ENCODE measurements at regions not wholly inside any gene's neighbourhood (a gene's known extent, or its start where the extent isn't known, plus 50 kb on each side); places are given as distances from the start of the nearest gene placed in this dataset.

- no peak overlapping the region for H3K4me2 ChIP-seq (ENCODE audit: low read length)
- ChIA-PET POLR2A (interaction anchor here (0.6 to 0.7 kb wide), 2 partner anchors 8 to 1741 kb away, joined by 3 read pairs; no protein-coding TSS in a partner anchor), CTCF (ENCODE audit: unreplicated experiment) (no interaction called here)
- TF ChIP-seq CTCF (conservative IDR thresholded peaks at IDR 0.05; ENCODE audit: low read length) (no peak), EZH2phosphoT487 (IDR thresholded peaks at IDR 0.05; ENCODE audit: borderline replicate concordance, low read depth, low read length) (no peak)
- H2AFZ ChIP-seq (ENCODE audit: low read length), result no peak overlapping the region
- no peaks in the 10 kb centered on the region for H3K9me3 ChIP-seq (ENCODE audit: low read length)
- no peak overlapping the region for H3K4me3 ChIP-seq (ENCODE audit: low read depth, low read length, poor library complexity, severe bottlenecking)
- DNase-seq (ENCODE audit: low spot score), result no peak
- no peaks in the 10 kb centered on the region for H3K9me2 ChIP-seq (ENCODE audit: insufficient read depth, low read length)
- no peaks in the 10 kb centered on the region for H3K79me2 ChIP-seq (ENCODE audit: insufficient read depth, low read depth, low read length)
- no peaks in the 10 kb centered on the region for H3K36me3 ChIP-seq (ENCODE audit: insufficient read depth, low read length)
- H3K27ac ChIP-seq (ENCODE audit: low read depth, low read length, poor library complexity, severe bottlenecking), result no peak overlapping the region
- no TSS peak for BruUV-seq (replicated peaks)
- no peaks in the 10 kb centered on the region for H3K4me1 ChIP-seq (ENCODE audit: insufficient read depth, low read length, poor library complexity, severe bottlenecking)
- no peaks in the 10 kb centered on the region for H4K20me1 ChIP-seq (ENCODE audit: insufficient read depth, low read length)
- intact Hi-C loops (cut with micrococcal nuclease; ENCODE audit: unreplicated experiment), result no loop called here
Observed at GRCh38 chr4:67158666-67159065, 386.6 kb downstream of the CENPC start.

- no peaks in the 10 kb centered on the region for H3K9me2 ChIP-seq (ENCODE audit: insufficient read depth, low read length)
- ChIA-PET CTCF (ENCODE audit: unreplicated experiment) (no interaction called here), POLR2A (interaction anchor here (0.6 kb wide), 1 partner anchor 23 kb away, joined by 3 read pairs; no protein-coding TSS in a partner anchor)
- no peaks in the 10 kb centered on the region for H3K79me2 ChIP-seq (ENCODE audit: insufficient read depth, low read depth, low read length)
- no peaks in the 10 kb centered on the region for H3K4me1 ChIP-seq (ENCODE audit: insufficient read depth, low read length, poor library complexity, severe bottlenecking)
- intact Hi-C loops (cut with micrococcal nuclease; ENCODE audit: unreplicated experiment), result no loop called here
- no peaks in the 10 kb centered on the region for H3K36me3 ChIP-seq (ENCODE audit: insufficient read depth, low read length)
- H3K9me3 ChIP-seq (ENCODE audit: low read length), result no peaks in the 10 kb centered on the region
- H3K4me2 ChIP-seq (ENCODE audit: low read length), result no peak overlapping the region
- no peak for DNase-seq (ENCODE audit: low spot score)
- H3K27ac ChIP-seq (ENCODE audit: low read depth, low read length, poor library complexity, severe bottlenecking), result no peak overlapping the region
- TF ChIP-seq CTCF (conservative IDR thresholded peaks at IDR 0.05; ENCODE audit: low read length) (no peak), EZH2phosphoT487 (IDR thresholded peaks at IDR 0.05; ENCODE audit: borderline replicate concordance, low read depth, low read length) (no peak)
- H2AFZ ChIP-seq (ENCODE audit: low read length), result no peak overlapping the region
- H4K20me1 ChIP-seq (ENCODE audit: insufficient read depth, low read length), result no peaks in the 10 kb centered on the region
- BruUV-seq (replicated peaks), result no TSS peak
- no peak overlapping the region for H3K4me3 ChIP-seq (ENCODE audit: low read depth, low read length, poor library complexity, severe bottlenecking)
Observed at GRCh38 chr4:67152976-67153375, 392.3 kb downstream of the CENPC start.

GRCh38 chr4:67151376-67152343 lies 393.6 kb downstream of the CENPC start:
- no TSS peak for BruUV-seq (replicated peaks)
- DNase-seq (ENCODE audit: low spot score), result no peak
- Histone ChIP-seq H3K4me3 (ENCODE audit: low read depth, low read length, poor library complexity, severe bottlenecking) (no peak overlapping the region), H3K9me3 (ENCODE audit: low read length) (no peaks in the 10 kb centered on the region), H3K36me3 (ENCODE audit: insufficient read depth, low read length) (no peaks in the 10 kb centered on the region), H3K4me2 (ENCODE audit: low read length) (no peak overlapping the region), H3K79me2 (ENCODE audit: insufficient read depth, low read depth, low read length) (no peaks in the 10 kb centered on the region), H2AFZ (ENCODE audit: low read length) (no peak overlapping the region), H3K4me1 (ENCODE audit: insufficient read depth, low read length, poor library complexity, severe bottlenecking) (no peaks in the 10 kb centered on the region), H3K9me2 (ENCODE audit: insufficient read depth, low read length) (no peaks in the 10 kb centered on the region), H3K27ac (ENCODE audit: low read depth, low read length, poor library complexity, severe bottlenecking) (no peak overlapping the region), H4K20me1 (ENCODE audit: insufficient read depth, low read length) (no peaks in the 10 kb centered on the region)
- intact Hi-C loops (cut with micrococcal nuclease; ENCODE audit: unreplicated experiment), result no loop called here
- ChIA-PET POLR2A (no interaction called here), CTCF (ENCODE audit: unreplicated experiment) (no interaction called here)
- TF ChIP-seq CTCF (conservative IDR thresholded peaks at IDR 0.05; ENCODE audit: low read length) (no peak), EZH2phosphoT487 (IDR thresholded peaks at IDR 0.05; ENCODE audit: borderline replicate concordance, low read depth, low read length) (no peak)

All from OCI-LY7 (cell line).